HG03135 (cell line): ENCODE measurements at regions not wholly inside any gene's neighbourhood (a gene's known extent, or its start where the extent isn't known, plus 50 kb on each side); places are given as distances from the start of the nearest gene placed in this dataset.

ENCODE experiments used
- ATAC-seq: cut with Tn5 transposase; IDR thresholded peaks from one replicate; pipeline ENCODE4 v1.9.1; 2021; ENCODE audit warnings: mild to moderate bottlenecking, moderate library complexity; ENCODE audit not compliant: unreplicated experiment

GRCh38 chr4:165716472-165716871 lies 156.6 kb upstream of the TLL1 start:
- ATAC-seq, result no peak

- no peak for ATAC-seq
These were observed 154.4 kb upstream of the TLL1 start for GRCh38 chr4:165718660-165719059.

- no peak for ATAC-seq
These were observed 152.5 kb upstream of the TLL1 start for GRCh38 chr4:165720411-165721082.

GRCh38 chr4:165721815-165722214 lies 151.2 kb upstream of the TLL1 start:
- ATAC-seq, result no peak

GRCh38 chr4:165723051-165723795 lies 149.8 kb upstream of the TLL1 start:
- no peak for ATAC-seq

- ATAC-seq, result no peak
These were observed 148.3 kb upstream of the TLL1 start for GRCh38 chr4:165724786-165725185.

- no peak for ATAC-seq
These were observed 147.7 kb upstream of the TLL1 start for GRCh38 chr4:165725352-165725751.

- ATAC-seq, result no peak
These were observed 146.2 kb upstream of the TLL1 start for GRCh38 chr4:165726831-165727230.

- no peak for ATAC-seq
These were observed 135.6 kb upstream of the TLL1 start for GRCh38 chr4:165737309-165737972.

- peak; percentile 89 for ATAC-seq
These were observed 134.5 kb upstream of the TLL1 start for GRCh38 chr4:165738571-165738970.

GRCh38 chr4:165740911-165741310 lies 132.1 kb upstream of the TLL1 start:
- no peak for ATAC-seq

- no peak for ATAC-seq
These were observed 129.6 kb upstream of the TLL1 start for GRCh38 chr4:165743422-165743821.

GRCh38 chr4:165744370-165744769 lies 128.7 kb upstream of the TLL1 start:
- no peak for ATAC-seq

- ATAC-seq, result no peak
These were observed 124.7 kb upstream of the TLL1 start for GRCh38 chr4:165748321-165748720.

GRCh38 chr4:165751882-165752281 lies 121.2 kb upstream of the TLL1 start:
- ATAC-seq, result no peak

GRCh38 chr4:165754664-165755063 lies 118.4 kb upstream of the TLL1 start:
- ATAC-seq, result no peak

GRCh38 chr4:165756836-165757235 lies 116.2 kb upstream of the TLL1 start:
- no peak for ATAC-seq

GRCh38 chr4:165757451-165757850 lies 115.6 kb upstream of the TLL1 start:
- no peak for ATAC-seq

GRCh38 chr4:165758086-165758485 lies 115.0 kb upstream of the TLL1 start:
- no peak for ATAC-seq

GRCh38 chr4:165760182-165760581 lies 112.9 kb upstream of the TLL1 start:
- no peak for ATAC-seq

GRCh38 chr4:165761963-165762362 lies 111.1 kb upstream of the TLL1 start:
- ATAC-seq, result no peak

GRCh38 chr4:165763640-165764039 lies 109.4 kb upstream of the TLL1 start:
- ATAC-seq, result no peak
